ENCODE measurements at regions not wholly inside any gene's neighbourhood (a gene's known extent, or its start where the extent isn't known, plus 50 kb on each side); places are given as distances from the start of the nearest gene placed in this dataset.

DNA sequence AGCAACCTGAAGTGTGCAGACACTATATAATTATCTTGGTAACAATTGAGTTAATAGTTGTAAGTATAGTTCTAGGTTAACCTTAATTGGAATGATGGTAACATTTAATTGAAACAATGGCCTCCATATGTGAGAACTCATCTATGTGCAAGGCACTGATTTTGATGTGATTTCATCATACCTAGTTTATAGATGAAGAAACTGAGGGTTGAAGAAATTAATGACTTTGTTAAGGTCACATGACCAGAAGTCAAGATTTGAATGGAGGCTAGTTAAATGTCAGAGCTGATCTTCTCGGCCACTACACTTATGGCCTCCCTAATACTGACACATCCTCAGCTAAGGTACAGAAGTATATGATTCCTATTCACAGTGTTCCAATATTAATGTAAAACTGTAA, 128.2 kb upstream of the PSMD7 start:
- Histone ChIP-seq H3K4me2 (ENCODE audit: low read length) (no peak overlapping the region), H2BK12ac (ENCODE audit: low read length) (no peak overlapping the region), H3K9me3 (ENCODE audit: insufficient read depth, low read depth, low read length) (no peaks in the 10 kb centered on the region), H4K8ac (ENCODE audit: low read depth, low read length) (no peak overlapping the region), H3K79me1 (ENCODE audit: low read length) (no peaks in the 10 kb centered on the region), H3K4me1 (ENCODE audit: control insufficient read depth in 1 of 2, insufficient read depth in 2 of 2, low read length in 2 of 2) (no peaks in the 10 kb centered on the region), H2AK5ac (ENCODE audit: low read length) (no peak overlapping the region), H3K9ac (ENCODE audit: low read length) (no peak overlapping the region), H2BK120ac (ENCODE audit: insufficient read depth, low read length, poor library complexity) (no peak overlapping the region), H3K23ac (ENCODE audit: low read length) (no peak overlapping the region), H3K18ac (ENCODE audit: low read length) (no peak overlapping the region), H3K27me3 (ENCODE audit: insufficient read depth, low read length) (no peaks in the 10 kb centered on the region), H4K91ac (ENCODE audit: low read depth, low read length) (no peak overlapping the region), H3K14ac (ENCODE audit: low read length) (no peak overlapping the region), H2AFZ (ENCODE audit: insufficient read depth, low read length, poor library complexity) (no peak overlapping the region), H3K79me2 (ENCODE audit: control insufficient read depth, insufficient read depth, low read length, poor library complexity) (no peaks in the 10 kb centered on the region), H3K36me3 (ENCODE audit: control insufficient read depth in 1 of 2, insufficient read depth in 2 of 2, low read length in 2 of 2) (no peaks in the 10 kb centered on the region), H3K4ac (ENCODE audit: low read depth, low read length) (no peak overlapping the region), H3K4me3 (ENCODE audit: low read depth, low read length) (no peak overlapping the region), H4K12ac (ENCODE audit: low read depth, low read length) (no peak overlapping the region), H2BK5ac (ENCODE audit: low read depth, low read length, poor library complexity) (no peak overlapping the region), H3K27ac (ENCODE audit: low read depth, low read length) (no peak overlapping the region)
- no peak for DNase-seq
- WGBS (ENCODE audit: extremely low coverage, insufficient coverage, insufficient read length): no CpG with 5 or more reads among the region's 1 CpG

DNA sequence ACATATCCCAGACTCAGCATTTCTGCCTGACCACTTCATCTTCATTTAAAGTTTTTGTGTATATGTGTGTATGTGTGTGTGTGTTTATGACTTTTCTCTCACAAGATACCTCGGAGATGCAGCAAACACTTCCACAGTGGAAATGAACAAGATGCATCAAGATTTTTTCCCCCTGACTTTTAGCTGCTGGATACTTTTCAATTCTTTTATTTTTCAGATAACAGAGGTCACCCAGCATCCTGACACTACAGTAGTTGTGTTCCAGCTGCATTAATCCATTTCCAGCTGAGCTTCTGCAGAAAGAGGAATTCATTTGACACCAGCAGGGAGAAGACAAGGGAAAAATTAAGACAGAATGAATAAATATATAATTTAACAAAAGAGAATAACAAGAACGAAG, 130.2 kb upstream of the PSMD7 start:
- Histone ChIP-seq H2AFZ (ENCODE audit: insufficient read depth, low read length, poor library complexity) (no peak overlapping the region), H3K27ac (ENCODE audit: low read depth, low read length) (no peak overlapping the region), H2AK5ac (ENCODE audit: low read length) (no peak overlapping the region), H3K18ac (ENCODE audit: low read length) (no peak overlapping the region), H3K4me3 (ENCODE audit: low read depth, low read length) (no peak overlapping the region), H3K23ac (ENCODE audit: low read length) (no peak overlapping the region), H3K9me3 (ENCODE audit: insufficient read depth, low read depth, low read length) (no peaks in the 10 kb centered on the region), H3K4me1 (ENCODE audit: control insufficient read depth in 1 of 2, insufficient read depth in 2 of 2, low read length in 2 of 2) (no peaks in the 10 kb centered on the region), H4K91ac (ENCODE audit: low read depth, low read length) (no peak overlapping the region), H3K14ac (ENCODE audit: low read length) (no peak overlapping the region), H4K12ac (ENCODE audit: low read depth, low read length) (no peak overlapping the region), H3K79me1 (ENCODE audit: low read length) (no peaks in the 10 kb centered on the region), H3K36me3 (ENCODE audit: control insufficient read depth in 1 of 2, insufficient read depth in 2 of 2, low read length in 2 of 2) (no peaks in the 10 kb centered on the region), H2BK5ac (ENCODE audit: low read depth, low read length, poor library complexity) (no peak overlapping the region), H3K79me2 (ENCODE audit: control insufficient read depth, insufficient read depth, low read length, poor library complexity) (no peaks in the 10 kb centered on the region), H3K27me3 (ENCODE audit: insufficient read depth, low read length) (no peaks in the 10 kb centered on the region), H2BK12ac (ENCODE audit: low read length) (no peak overlapping the region), H3K9ac (ENCODE audit: low read length) (no peak overlapping the region), H3K4me2 (ENCODE audit: low read length) (no peak overlapping the region), H4K8ac (ENCODE audit: low read depth, low read length) (no peak overlapping the region), H2BK120ac (ENCODE audit: insufficient read depth, low read length, poor library complexity) (no peak overlapping the region), H3K4ac (ENCODE audit: low read depth, low read length) (no peak overlapping the region)
- WGBS (ENCODE audit: extremely low coverage, insufficient coverage, insufficient read length): no CpG with 5 or more reads among the region's 2 CpGs
- no peak for DNase-seq

DNA sequence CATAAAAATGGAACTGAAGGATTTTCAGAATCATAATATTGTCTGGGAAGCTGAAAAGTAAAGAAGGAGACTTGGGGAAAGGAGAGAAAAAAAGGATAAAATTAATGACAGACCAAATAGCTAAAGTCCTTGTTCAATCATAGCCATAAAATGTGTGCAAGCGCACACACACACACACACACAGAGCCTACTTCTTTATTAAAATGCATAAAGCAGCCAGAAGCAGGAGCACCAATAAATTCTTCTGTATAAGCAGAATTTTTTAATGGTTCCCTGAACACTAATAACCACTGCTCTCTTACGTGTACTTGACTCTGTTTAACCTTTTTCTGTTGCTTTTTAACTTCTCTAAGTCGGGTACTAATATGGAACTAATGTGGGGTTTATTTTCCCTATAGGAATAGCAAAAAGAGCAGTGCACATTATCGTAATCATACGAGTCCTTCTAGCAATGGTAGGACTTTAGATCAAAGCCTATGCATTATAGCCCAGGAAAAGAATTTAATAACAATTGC, 131.0 kb upstream of the PSMD7 start:
- no peak overlapping the region for H2BK12ac ChIP-seq (ENCODE audit: low read length)
- H3K9me3 ChIP-seq (ENCODE audit: insufficient read depth, low read depth, low read length): no peaks in the 10 kb centered on the region
- no peak overlapping the region for H2BK120ac ChIP-seq (ENCODE audit: insufficient read depth, low read length, poor library complexity)
- H3K18ac ChIP-seq (ENCODE audit: low read length): no peak overlapping the region
- no peak overlapping the region for H2BK5ac ChIP-seq (ENCODE audit: low read depth, low read length, poor library complexity)
- H4K12ac ChIP-seq (ENCODE audit: low read depth, low read length): no peak overlapping the region
- WGBS (ENCODE audit: extremely low coverage, insufficient coverage, insufficient read length): no CpG with 5 or more reads among the region's 5 CpGs
- no peaks in the 10 kb centered on the region for H3K4me1 ChIP-seq (ENCODE audit: control insufficient read depth in 1 of 2, insufficient read depth in 2 of 2, low read length in 2 of 2)
- no peak overlapping the region for H3K23ac ChIP-seq (ENCODE audit: low read length)
- H4K91ac ChIP-seq (ENCODE audit: low read depth, low read length): no peak overlapping the region
- no peak overlapping the region for H3K4me2 ChIP-seq (ENCODE audit: low read length)
- no peak overlapping the region for H3K14ac ChIP-seq (ENCODE audit: low read length)
- H3K4ac ChIP-seq (ENCODE audit: low read depth, low read length): no peak overlapping the region
- H4K8ac ChIP-seq (ENCODE audit: low read depth, low read length): no peak overlapping the region
- H3K36me3 ChIP-seq (ENCODE audit: control insufficient read depth in 1 of 2, insufficient read depth in 2 of 2, low read length in 2 of 2): no peaks in the 10 kb centered on the region
- no peaks in the 10 kb centered on the region for H3K27me3 ChIP-seq (ENCODE audit: insufficient read depth, low read length)
- H2AFZ ChIP-seq (ENCODE audit: insufficient read depth, low read length, poor library complexity): no peak overlapping the region
- H3K9ac ChIP-seq (ENCODE audit: low read length): no peak overlapping the region
- H3K79me2 ChIP-seq (ENCODE audit: control insufficient read depth, insufficient read depth, low read length, poor library complexity): no peaks in the 10 kb centered on the region
- DNase-seq: no peak
- no peak overlapping the region for H3K27ac ChIP-seq (ENCODE audit: low read depth, low read length)
- no peak overlapping the region for H3K4me3 ChIP-seq (ENCODE audit: low read depth, low read length)
- no peaks in the 10 kb centered on the region for H3K79me1 ChIP-seq (ENCODE audit: low read length)
- H2AK5ac ChIP-seq (ENCODE audit: low read length): no peak overlapping the region

DNA sequence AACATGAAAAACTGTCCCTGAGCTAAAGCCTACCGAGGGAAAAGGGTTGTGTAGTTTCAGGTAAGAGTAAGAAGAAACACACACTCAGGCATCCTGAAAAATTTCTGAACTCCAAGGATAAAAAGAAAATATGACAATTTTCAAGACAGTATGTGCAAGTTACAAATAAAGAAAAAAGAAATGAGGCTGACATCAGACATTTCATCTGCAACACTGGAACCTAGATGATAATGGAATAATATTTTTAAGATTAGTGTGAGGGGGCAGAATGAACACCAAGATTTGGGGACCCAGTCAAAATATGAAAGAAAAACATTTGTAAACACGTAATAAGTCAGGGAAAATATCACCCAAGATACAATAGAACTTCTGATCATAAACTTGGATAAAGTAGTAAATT, 135.9 kb upstream of the PSMD7 start:
- H2AFZ ChIP-seq (ENCODE audit: insufficient read depth, low read length, poor library complexity): no peak overlapping the region
- no peak overlapping the region for H2BK12ac ChIP-seq (ENCODE audit: low read length)
- no peak overlapping the region for H3K18ac ChIP-seq (ENCODE audit: low read length)
- H4K12ac ChIP-seq (ENCODE audit: low read depth, low read length): no peak overlapping the region
- H4K8ac ChIP-seq (ENCODE audit: low read depth, low read length): no peak overlapping the region
- H3K4me3 ChIP-seq (ENCODE audit: low read depth, low read length): no peak overlapping the region
- no peak overlapping the region for H2BK120ac ChIP-seq (ENCODE audit: insufficient read depth, low read length, poor library complexity)
- H3K4me2 ChIP-seq (ENCODE audit: low read length): no peak overlapping the region
- no peak overlapping the region for H2BK5ac ChIP-seq (ENCODE audit: low read depth, low read length, poor library complexity)
- WGBS (ENCODE audit: extremely low coverage, insufficient coverage, insufficient read length): no CpG with 5 or more reads among the region's 2 CpGs
- no peaks in the 10 kb centered on the region for H3K27me3 ChIP-seq (ENCODE audit: insufficient read depth, low read length)
- no peaks in the 10 kb centered on the region for H3K4me1 ChIP-seq (ENCODE audit: control insufficient read depth in 1 of 2, insufficient read depth in 2 of 2, low read length in 2 of 2)
- no peaks in the 10 kb centered on the region for H3K9me3 ChIP-seq (ENCODE audit: insufficient read depth, low read depth, low read length)
- no peak overlapping the region for H4K91ac ChIP-seq (ENCODE audit: low read depth, low read length)
- H3K23ac ChIP-seq (ENCODE audit: low read length): no peak overlapping the region
- DNase-seq: no peak
- H3K9ac ChIP-seq (ENCODE audit: low read length): no peak overlapping the region
- no peak overlapping the region for H2AK5ac ChIP-seq (ENCODE audit: low read length)
- H3K36me3 ChIP-seq (ENCODE audit: control insufficient read depth in 1 of 2, insufficient read depth in 2 of 2, low read length in 2 of 2): no peaks in the 10 kb centered on the region
- no peak overlapping the region for H3K4ac ChIP-seq (ENCODE audit: low read depth, low read length)
- H3K14ac ChIP-seq (ENCODE audit: low read length): no peak overlapping the region
- H3K79me1 ChIP-seq (ENCODE audit: low read length): no peaks in the 10 kb centered on the region
- no peaks in the 10 kb centered on the region for H3K79me2 ChIP-seq (ENCODE audit: control insufficient read depth, insufficient read depth, low read length, poor library complexity)
- H3K27ac ChIP-seq (ENCODE audit: low read depth, low read length): no peak overlapping the region
